HuH-7.5 (cell line): ENCODE measurements at regions not wholly inside any gene's neighbourhood (a gene's known extent, or its start where the extent isn't known, plus 50 kb on each side); places are given as distances from the start of the nearest gene placed in this dataset.

Source experiments
- DNase-seq: peaks from one replicate; pipeline ENCODE4 v3.0.0; 2011; ENCODE audit warnings: low spot score

GRCh38 chr12:115700896-115701465, 576.5 kb downstream of the MED13L start:
- no peak for DNase-seq

GRCh38 chr12:115700081-115700480, 577.4 kb downstream of the MED13L start:
- no peak for DNase-seq

GRCh38 chr12:115698257-115698656, 579.2 kb downstream of the MED13L start:
- no peak for DNase-seq

- no peak for DNase-seq
Observed at GRCh38 chr12:115697340-115697739, 580.2 kb downstream of the MED13L start.

- DNase-seq: no peak
Observed at GRCh38 chr12:115694564-115694963, 582.9 kb downstream of the MED13L start.

- DNase-seq: no peak
Observed at GRCh38 chr12:115693970-115694369, 583.5 kb downstream of the MED13L start.

GRCh38 chr12:115691123-115691522, 586.4 kb downstream of the MED13L start:
- DNase-seq: no peak

- no peak for DNase-seq
Observed at GRCh38 chr12:115687094-115687493, 590.4 kb downstream of the MED13L start.

- DNase-seq: no peak
Observed at GRCh38 chr12:115683240-115683780, 594.2 kb downstream of the MED13L start.

- no peak for DNase-seq
Observed at GRCh38 chr12:115680967-115681366, 596.5 kb downstream of the MED13L start.

- no peak for DNase-seq
Observed at GRCh38 chr12:115672506-115673080, 604.9 kb downstream of the MED13L start.

- no peak for DNase-seq
Observed at GRCh38 chr12:115672086-115672485, 605.4 kb downstream of the MED13L start.

GRCh38 chr12:115670869-115671268, 606.6 kb downstream of the MED13L start:
- DNase-seq: no peak

- no peak for DNase-seq
Observed at GRCh38 chr12:115667116-115667515, 610.4 kb downstream of the MED13L start.

GRCh38 chr12:115666168-115666567, 611.3 kb downstream of the MED13L start:
- DNase-seq: no peak

- DNase-seq: no peak
Observed at GRCh38 chr12:115661112-115661511, 616.4 kb downstream of the MED13L start.

GRCh38 chr12:115660211-115660805, 617.2 kb downstream of the MED13L start:
- DNase-seq: no peak

- no peak for DNase-seq
Observed at GRCh38 chr12:115659422-115659821, 618.1 kb downstream of the MED13L start.

GRCh38 chr12:115657081-115658013, 620.1 kb downstream of the MED13L start:
- no peak for DNase-seq

- DNase-seq: no peak
Observed at GRCh38 chr12:115650026-115650425, 627.5 kb downstream of the MED13L start.

- no peak for DNase-seq
Observed at GRCh38 chr12:115648463-115648862, 629.0 kb downstream of the MED13L start.

- no peak for DNase-seq
Observed at GRCh38 chr12:115646210-115646609, 631.3 kb downstream of the MED13L start.
